COR-L47 (cell line): ENCODE measurements at regions not wholly inside any gene's neighbourhood (a gene's known extent, or its start where the extent isn't known, plus 50 kb on each side); places are given as distances from the start of the nearest gene placed in this dataset.
"Not testable (repeated sequence)": the region's sequence is repeated elsewhere in the genome, so short reads cannot be mapped to it uniquely, and the experiment has no call there.

ENCODE experiments used
- DNase-seq: peaks from one replicate; lab custom pipeline; 2025; lab: John Stamatoyannopoulos, UW

DNA sequence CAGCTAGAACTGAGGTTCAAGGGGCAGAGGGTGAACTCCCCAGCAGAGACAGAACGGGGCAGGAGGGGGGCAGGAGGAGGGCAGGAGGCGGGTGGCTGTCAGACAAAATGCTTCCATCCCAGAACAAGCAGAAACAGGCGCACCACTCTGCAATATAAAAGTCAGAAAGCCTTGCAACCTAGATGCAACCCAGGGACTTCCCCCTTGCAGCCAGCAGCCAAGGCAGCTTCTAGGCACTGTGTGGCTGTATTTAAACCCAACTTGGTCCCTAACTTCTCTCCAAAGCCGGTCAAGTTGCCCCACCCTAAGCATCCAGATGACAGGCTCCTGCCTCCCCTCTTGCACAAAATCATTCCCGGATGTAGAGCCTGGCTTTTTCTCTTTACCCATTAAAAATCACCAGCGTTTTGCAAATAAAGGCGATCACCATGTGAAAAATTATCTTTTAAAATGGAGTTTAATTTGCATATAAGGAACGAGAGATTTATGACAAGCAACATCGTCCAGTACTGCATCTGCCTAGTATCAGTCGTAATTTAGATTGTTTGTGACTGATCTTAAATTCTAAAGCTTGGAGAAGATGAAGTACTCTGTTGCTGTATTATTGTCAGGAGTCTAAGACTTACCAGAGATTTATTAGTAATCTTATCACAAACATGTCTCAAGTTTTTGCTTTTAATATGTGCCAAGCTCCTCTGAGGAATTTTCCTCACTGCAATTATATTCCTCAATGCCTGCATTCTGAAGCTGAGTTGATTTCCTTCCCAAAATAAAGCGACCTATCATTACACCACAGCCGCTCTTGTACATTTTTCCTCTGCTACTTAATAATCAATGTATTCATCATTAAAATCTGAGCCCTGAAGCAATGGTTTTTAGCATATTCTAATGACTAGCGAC is 307.1 kb upstream of the ZNF507 start:
- no peak for DNase-seq

DNA sequence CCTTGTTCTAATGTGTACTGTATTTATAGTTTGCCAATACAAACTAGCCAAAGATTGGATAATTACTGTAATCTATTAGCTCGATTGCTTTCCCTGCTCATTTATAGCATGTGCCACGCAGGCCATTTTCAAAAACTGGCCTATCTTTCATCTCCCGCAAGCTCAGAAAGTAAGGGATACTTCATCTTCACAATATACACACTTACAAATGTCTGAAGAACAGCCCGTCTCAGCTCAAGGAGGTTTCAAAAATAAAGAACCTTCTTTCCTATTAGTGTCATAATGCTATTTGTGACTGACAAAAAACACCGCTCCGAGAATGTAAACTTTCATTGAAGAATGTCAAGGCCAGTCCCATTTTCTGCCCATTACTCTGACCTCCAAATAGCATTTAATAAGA is 306.4 kb upstream of the ZNF507 start:
- no peak for DNase-seq

DNA sequence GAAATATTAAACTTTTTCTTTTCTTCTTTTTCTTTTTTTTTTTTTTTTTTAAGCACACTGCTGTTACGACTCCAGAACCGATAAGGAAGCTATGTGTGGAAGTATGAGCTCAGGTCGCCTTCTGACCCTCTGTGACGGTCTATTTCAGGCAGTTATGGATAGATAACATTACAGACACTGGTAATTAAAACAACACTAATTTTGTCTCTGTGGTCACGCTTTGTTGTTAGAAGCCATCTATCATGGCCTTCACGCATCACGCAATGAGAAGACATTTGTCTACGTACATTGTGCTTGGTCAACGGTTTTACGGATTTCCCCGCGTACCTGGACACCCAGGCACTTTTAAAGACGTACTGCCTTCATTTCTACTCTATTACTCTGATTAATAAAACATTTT is 306.0 kb upstream of the ZNF507 start:
- no peak for DNase-seq

DNA sequence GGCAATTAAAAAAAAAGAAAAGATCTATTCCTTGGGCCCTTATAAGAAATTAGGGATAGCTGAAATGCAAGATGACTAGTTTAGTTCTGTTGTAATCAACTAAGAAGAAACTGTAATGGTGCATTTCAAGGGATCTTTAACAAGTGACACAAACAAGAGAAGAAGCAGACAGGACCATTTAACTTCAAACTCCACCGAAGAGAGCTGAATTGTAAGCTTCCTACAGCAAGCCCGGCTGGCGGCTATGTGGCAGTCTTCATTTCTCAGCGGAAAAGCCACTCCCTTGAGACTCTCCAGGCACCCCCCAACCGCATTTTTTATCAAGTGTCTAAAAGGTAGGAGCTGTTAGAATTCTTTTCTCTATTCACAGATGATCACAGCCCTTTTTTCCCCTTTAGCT is 305.2 kb upstream of the ZNF507 start:
- no peak for DNase-seq

DNA sequence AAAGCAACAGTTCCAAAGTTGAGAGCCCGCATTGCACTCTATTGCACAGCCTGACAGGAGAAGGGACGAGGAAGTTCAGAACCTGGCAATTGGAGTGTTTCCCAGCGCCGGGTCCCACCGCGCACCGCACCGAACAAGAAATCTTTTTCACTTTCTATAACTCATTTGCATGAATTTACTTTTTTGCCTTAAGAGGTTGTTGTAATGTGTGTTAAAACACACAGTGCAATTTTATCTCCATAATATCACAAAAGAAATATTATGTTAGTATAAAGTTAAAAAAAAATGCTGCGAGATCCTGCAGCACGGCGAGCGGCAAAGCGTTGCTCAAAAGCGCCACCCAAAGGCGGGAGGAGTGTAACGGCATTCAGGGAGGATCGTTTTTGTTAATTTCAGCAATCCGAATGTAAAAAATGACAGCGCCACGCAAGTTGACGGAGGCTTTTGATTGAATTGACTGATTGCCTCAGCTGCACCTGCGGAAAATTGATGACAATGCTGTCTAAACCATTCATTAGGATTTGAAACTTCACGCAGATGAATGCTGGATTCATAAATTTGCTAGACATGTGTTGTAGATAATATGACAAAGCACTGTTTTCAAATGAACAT is 303.6 kb upstream of the ZNF507 start:
- no peak for DNase-seq

DNA sequence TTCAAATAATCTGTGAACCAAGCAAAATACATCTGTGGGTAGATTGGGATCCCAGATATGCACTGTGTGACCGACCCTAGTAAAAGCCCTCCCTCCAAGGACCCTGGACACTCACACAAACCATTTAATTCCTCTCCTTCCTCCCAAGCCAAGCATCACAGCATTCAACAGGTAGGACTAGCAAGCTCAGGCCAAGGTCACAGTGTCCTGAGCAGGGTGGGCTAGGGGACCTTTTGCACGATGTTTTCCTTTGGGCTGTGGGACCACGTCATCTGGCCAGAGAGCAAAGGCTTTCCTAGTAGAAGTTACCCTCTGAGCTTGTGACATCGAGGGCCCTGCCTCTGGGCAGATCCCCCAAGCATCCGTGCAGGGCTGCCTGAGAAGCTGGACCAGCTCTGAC is 297.6 kb upstream of the ZNF507 start:
- DNase-seq: no peak

DNA sequence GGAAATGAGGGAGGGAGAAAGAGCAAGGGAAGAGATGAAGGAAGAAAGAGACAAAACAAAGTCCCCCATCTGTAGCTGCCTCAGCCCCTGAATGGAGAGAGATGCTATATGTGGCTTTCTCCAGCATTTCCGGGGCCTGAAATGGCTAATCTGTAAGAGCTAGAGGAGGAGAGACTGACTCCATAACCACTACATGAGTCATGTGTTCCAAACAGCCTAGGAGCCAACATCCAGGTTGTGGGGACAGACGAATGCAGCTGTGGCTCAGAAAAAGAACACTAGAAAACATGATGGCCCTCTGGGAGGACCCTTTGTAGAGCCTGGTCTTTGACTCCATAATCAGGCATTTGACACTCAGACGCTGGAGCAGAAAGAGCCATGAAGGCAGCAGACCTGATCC is 292.0 kb upstream of the ZNF507 start:
- DNase-seq: no peak

DNA sequence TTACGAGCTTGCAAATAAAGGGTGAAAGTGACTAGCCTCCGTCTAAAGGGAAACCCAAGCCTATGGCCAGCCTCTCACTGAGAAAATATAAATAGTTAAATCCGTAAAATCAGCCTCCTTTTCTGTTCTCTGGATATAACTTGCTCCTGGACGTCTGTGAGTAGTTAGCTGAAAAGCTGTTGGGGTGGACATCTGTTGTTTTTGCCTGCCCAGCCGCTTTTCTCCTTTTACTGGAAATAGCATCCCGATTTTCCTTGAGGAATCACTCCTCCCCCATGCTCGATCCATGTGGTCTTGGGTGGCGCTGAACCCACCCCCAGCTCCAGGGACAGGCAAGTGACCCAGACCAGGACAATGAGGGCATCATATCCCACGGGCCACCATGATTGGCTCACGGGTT is 291.5 kb upstream of the ZNF507 start:
- DNase-seq: no peak

DNA sequence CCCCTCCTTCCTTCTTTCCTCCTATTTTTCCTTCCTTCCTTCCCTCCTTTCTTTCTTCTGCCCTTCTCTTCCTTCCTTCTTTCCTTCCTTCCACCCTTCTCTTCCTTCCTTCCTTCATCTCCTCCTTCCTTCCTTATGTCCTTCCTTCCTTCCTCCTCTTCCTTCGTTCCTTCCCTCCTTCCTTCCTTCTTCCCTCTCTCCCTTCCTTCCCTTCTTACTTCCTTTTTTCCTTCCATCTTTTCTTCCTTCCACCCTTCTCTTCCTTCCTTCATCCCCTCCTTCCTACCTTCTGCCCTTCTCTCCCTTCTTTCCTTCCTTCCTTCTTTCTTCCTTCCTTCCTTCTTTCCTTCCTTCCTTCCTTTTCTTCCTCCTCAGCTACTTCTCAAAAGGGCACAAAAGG is 287.3 kb upstream of the ZNF507 start:
- no peak for DNase-seq

DNA sequence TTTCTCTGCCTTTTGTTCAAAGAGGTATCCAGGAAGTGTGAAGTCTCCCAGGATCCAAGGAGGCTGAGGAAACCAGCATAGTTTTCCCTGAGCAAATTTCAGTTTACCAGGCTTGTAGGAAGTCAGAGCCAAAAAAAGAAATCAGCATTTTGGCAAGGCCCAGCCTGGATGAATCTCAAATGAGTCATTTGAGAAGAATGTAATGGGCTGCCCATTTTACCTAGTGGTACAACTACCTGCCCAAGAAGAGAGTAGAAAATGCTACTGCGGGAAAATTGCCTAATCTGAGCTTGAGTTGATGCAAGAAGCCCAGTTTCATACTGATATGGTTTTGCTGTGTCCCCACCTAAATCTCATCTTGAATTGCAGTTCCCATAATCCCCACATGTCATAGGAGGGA is 284.1 kb upstream of the ZNF507 start:
- DNase-seq: no peak

DNA sequence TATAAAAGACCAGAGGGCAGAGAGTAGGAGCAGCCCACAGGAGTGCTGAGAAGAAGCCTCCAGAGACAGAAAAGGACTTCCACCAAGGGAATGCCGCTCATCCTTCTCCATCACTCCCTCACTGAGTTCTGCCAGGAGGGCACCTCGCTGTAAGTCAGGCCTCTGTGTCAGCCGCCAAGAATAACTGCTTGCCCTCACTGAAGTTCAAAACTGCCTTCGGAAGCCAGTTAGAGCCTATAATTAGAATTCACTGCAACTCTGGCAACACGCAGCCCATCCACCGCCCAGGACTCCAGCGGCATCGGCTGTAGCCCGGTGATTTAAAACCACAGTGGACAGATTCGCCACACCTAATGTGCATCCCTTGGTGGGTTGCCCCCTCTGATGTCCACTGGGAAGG is 281.8 kb upstream of the ZNF507 start:
- no peak for DNase-seq

DNA sequence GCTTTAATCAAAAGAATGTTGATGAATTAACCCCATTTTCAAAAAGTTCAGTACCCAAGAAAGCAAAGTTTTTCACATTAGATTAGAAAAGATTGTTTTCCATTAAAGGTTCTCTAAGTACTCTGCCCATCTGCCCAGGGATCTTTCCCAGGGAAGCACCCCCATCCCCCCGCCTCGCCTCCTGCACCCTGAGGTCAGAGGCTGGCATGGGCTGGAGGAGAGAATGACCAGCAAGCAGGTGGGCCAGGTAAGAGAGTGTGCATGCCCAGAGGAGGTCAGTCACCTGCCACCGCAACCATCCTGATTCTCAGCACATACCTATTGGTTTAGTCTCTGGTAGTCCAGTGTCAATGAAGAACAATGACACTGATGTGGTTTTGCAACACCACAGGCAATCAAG is 279.4 kb upstream of the ZNF507 start:
- no peak for DNase-seq

DNA sequence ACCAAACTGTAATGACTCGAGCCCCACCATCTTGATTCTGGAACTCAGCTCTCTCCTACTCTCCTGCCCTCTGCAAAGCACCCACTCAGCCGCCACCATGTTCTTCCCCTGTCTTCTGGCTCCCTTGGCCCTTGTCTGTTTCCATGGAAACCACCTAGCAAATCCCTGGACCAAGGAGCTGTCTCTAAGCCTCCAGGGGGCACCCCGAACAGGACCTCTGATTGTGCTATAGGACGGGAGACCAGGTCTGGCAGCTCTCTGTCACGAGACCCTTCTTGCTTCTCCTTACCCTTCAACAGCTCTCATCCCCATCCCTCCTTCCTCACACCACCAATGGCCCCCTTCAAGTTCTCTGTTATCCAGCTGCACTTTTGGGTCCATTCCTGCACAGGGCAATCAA is 277.7 kb upstream of the ZNF507 start:
- no peak for DNase-seq

DNA sequence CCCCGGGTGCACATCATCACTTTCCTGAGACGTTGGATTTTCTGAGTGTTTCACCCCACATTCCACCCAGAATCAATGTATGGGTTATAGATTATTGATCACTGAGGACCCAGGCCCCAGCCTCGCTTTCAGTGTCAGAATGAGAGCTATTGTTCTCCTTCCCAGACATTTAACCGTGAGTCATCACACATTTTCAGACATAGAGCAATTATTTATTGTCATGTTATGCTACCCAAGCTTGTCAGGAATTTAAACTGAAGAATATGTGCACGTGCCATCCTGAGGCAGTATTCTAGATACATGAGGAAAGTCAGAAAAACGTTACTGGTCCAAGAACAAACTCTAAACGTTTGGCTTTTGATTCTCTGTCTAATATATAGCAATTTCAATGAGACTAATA is 276.6 kb upstream of the ZNF507 start:
- no peak for DNase-seq

DNA sequence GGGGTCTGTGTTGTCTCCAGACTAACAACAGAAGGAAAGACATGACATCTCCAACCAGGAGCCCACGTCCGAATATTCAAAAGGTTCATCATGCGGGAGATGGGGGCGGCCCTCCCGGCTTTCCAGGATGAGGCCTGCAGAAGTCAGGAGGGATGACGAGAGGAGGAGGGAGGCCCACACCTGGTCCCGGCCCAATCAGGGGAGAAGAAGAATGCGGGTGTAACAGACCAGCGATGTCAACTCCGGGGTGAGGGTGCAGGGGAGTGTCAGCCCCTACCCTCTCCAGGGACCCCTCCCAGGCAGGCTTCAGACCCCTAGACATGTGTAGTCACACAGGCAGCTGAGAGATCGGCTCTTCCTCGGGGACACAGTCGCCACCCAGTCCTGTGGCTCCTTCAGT is 275.3 kb upstream of the ZNF507 start:
- no peak for DNase-seq

DNA sequence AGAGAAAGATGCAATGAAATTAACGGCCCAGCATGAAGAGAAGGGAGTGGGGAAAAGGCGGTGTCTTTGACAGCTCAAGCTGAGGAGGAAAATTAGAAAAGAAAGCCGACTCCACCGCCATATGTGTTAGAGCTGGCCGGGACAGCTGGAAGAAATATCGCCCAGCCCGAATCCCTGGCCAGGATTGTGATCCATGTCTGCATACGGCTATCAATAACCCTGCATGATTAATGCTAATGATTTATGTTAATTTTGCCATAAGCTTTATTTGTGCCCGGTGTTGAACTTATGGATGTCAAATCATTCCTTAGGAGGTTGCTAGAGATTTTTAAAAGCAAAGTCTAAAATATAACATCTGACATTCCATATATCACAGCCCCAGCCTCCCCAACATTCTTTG is 263.4 kb upstream of the ZNF507 start:
- no peak for DNase-seq

DNA sequence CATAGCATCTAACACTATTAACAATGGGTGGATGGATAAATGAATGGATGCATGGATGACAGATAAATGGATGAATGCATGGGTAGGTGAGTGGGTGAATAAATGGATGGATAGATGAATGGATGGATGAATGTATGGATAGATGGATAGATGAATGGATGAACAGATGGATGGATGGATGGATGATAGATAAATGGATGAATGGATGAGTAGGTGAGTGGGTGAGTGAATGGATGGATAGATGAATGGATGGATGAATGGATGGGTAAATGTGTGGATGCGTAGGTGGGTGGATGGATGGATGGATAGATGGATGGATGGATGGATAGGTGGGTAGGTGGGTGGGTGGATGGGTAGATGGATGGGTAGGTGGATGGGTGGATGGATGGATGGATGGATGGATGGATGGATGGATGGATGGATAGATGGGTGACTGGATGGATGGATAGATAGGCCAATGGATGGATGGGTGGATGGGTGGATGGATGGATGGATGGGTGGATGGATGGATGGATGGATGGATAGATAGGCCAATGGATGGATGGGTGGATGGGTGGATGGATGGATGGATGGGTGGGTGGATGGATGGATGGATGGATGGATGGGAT is 260.6 kb upstream of the ZNF507 start:
- not testable (repeated sequence) for DNase-seq

DNA sequence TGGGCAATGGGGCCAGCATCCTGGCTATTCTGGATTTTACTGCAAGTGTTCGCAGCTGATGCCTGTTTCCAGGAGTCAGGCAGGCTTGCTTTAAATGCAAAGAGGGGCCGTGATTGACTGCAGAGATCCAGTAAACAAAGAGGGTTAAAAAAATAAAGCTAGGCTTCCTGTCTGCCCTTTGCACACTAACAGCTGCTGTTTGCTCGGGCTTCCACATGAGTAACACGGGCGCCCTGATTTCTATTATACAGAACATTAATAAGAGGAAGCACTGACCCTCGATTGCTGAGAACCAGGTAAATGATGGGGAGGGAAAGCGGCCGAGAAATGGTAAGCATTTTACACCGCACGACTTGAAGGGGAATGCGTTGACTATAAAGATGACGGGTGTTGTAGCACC is 254.2 kb upstream of the ZNF507 start:
- no peak for DNase-seq

DNA sequence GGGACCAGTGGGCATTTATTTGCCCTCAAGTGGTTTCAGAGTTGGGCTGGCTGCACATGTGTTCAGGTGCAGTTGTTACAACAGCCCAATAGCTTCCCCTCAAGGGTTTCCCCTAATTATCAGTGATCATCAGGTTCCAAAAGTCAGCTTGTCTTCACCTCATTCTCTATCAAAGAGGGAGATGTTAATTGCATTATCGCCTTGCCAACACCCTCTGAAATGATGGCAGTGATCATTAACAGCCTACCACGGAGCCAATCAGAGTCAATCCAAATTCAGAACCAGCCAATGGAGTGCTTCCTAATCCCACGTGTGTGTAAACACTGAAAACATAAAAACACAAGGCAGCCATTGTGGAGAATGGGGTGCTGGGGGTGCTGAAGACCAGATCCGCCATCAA is 248.4 kb upstream of the ZNF507 start:
- DNase-seq: no peak

DNA sequence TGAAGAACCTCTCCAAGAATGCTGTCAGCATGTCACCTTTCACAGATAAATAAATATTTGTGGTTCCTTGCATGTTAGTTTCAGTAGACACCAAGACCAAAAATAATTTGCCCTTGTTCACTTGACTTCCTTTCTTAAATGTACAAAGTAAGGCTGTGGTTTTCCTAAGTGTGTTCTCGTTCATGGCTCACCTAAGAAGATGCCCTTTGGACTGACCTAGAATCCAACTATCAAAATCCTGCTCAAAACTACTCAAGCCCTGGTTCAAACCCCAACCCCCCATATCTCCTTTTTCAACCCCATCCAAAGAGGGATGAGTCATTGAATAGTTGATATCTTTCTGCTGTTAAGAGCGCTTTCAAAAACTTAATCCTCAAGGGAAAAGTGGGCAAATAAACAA is 247.8 kb upstream of the ZNF507 start:
- no peak for DNase-seq

DNA sequence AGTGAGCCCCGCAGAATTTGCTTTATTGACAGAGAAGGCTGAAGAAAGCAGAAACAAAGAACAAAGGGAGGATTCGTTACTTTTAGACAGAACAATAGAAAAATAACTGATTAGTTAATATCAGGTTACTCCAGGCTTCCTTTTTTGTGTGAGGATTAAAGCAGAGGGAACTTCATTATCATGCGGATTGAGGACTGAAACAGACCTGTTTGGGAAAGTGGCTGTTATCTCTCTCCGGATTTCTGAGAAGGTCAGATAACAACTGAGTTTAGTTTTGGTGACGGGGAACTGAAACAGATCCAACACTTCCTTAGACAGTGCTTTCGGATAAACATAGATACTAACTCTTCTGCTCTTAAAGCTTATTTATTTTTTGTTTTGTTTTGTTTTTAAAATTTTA is 246.4 kb upstream of the ZNF507 start:
- DNase-seq: no peak

DNA sequence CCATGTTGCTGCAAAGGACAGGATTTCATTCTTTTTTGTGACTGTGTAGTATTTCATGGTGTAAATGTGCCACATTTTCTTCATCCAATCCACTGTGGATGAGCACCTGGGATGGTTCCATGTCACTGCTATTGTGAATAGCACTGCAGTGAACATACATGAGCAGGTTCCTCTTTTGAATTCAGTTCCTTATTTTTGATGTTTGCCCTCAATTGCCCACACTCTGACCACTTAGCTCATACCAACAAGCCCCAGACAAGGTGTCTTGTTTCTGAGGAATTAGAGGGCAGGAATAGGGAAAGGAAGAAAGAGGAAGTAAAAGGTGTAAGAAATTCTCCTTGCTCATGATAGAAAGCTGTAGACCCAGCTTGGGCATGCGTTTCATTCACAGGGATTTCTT is 244.2 kb upstream of the ZNF507 start:
- no peak for DNase-seq

DNA sequence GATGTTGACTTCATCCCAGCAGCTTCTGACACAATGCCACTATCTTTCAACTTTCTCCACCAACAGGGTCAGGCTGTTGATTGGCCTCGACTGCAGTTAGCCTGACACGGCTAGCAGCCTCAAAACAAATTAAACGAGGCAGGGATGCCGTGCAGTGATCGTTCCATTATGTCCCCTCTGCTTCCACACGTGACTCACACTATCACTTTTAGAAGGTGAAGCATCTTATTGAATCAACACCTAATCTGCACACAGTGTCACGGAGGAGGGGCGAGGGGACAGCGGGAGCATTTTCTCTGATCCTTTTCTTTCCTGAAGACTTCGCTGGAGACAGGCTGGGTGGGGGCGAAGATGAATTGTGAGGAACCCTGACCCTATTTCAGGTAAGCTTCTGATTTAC is 241.9 kb upstream of the ZNF507 start:
- no peak for DNase-seq
